Endothelial cell of umbilical vein (primary cell): ENCODE measurements at regions not wholly inside any gene's neighbourhood (a gene's known extent, or its start where the extent isn't known, plus 50 kb on each side); places are given as distances from the start of the nearest gene placed in this dataset.
A peak's percentile ranks its signal among the peaks of the same experiment; 100 is the strongest.
"Not testable (repeated sequence)": the region's sequence is repeated elsewhere in the genome, so short reads cannot be mapped to it uniquely, and the experiment has no call there.

Experiments used
- BruUV-seq: library from RNA; stranded (reverse); fragments of 400-500 nt; replicated peaks from 2 replicates; lab custom pipeline; 2021; lab: Mats Ljungman, UMichigan
- CTCF ChIA-PET: fragments of 300-600, 350-600 bp; sonication (Branson Sonifier 250); formaldehyde crosslinking; loops from one replicate; lab custom pipeline; 2021; ENCODE audit warnings: antibody characterized with exemption, inconsistent platforms; lab: Charles Lee
- POLR2A ChIA-PET: fragments of 300-600, 350-600 bp; sonication (Branson Sonifier 250); formaldehyde crosslinking; loops from one replicate; lab custom pipeline; 2021; ENCODE audit warnings: antibody characterized with exemption, inconsistent platforms; lab: Charles Lee
- DNase-seq: peaks from one replicate; pipeline ENCODE4 v3.0.0-alpha.2; 2011; ENCODE audit warnings: low read depth, low spot score
- FAIRE-seq: peaks from 2 replicates; lab custom pipeline; 2011; peaks lifted over from hg19 to GRCh38; lab: Jason Lieb, UNC
- H2AFZ ChIP-seq: 2 replicates; pipeline ENCODE4 v1.6.0; 2012; ENCODE audit warnings: low read depth, low read length, control low read depth, inconsistent platforms
- H3K27ac ChIP-seq: 2 replicates; pipeline ENCODE4 v1.5.1; 2011; ENCODE audit warnings: low read depth, mild to moderate bottlenecking, control low read depth, low read length, moderate library complexity; ENCODE audit not compliant: insufficient read depth
- H3K27me3 ChIP-seq, 2 experiments: 2 replicates each; pipeline versions ENCODE4 v1.6.0 to v1.6.1; 2011; ENCODE audit warnings: low read length in 2 of 2, mixed read lengths in 1 of 2; ENCODE audit not compliant: control insufficient read depth in 2 of 2, insufficient read depth in 2 of 2
- H3K36me3 ChIP-seq, 2 experiments: 2 replicates in 1 of 2; 3 replicates in 1 of 2; pipeline ENCODE4 v1.5.1; 2011; ENCODE audit warnings: low read length in 2 of 2, mild to moderate bottlenecking in 1 of 2, moderate library complexity in 1 of 2; ENCODE audit not compliant: control insufficient read depth in 2 of 2, insufficient read depth in 2 of 2; ENCODE audit errors: extremely low read depth in 1 of 2
- H3K4me1 ChIP-seq: 3 replicates; pipeline ENCODE4 v1.5.1; 2011; ENCODE audit warnings: mild to moderate bottlenecking, low read length; ENCODE audit not compliant: control insufficient read depth, insufficient read depth; ENCODE audit errors: extremely low read depth
- H3K4me2 ChIP-seq: 2 replicates; pipeline ENCODE4 v1.6.1; 2011; ENCODE audit warnings: low read length, control low read depth, mixed read lengths; ENCODE audit not compliant: insufficient read depth
- H3K4me3 ChIP-seq, 3 experiments: fragments of 200-600 bp in 1 of 3; sonication (generic), shearing (Covaris generic) in 1 of 3; replicated peaks in 1 of 3; 2 replicates each; pipeline ENCODE4 v1.5.1; 2011 to 2016; ENCODE audit warnings: control low read depth in 3 of 3, low read length in 3 of 3, mild to moderate bottlenecking in 2 of 3, inconsistent platforms in 1 of 3, low read depth in 1 of 3, moderate library complexity in 1 of 3; ENCODE audit not compliant: insufficient read depth in 1 of 3
- H3K79me2 ChIP-seq: 2 replicates; pipeline ENCODE4 v1.6.0; 2012; ENCODE audit warnings: low read length, inconsistent platforms; ENCODE audit not compliant: control insufficient read depth, insufficient read depth
- H3K9ac ChIP-seq: replicated peaks from 2 replicates; pipeline ENCODE3; 2011; ENCODE audit warnings: low read length, control low read depth; ENCODE audit not compliant: insufficient read depth; ENCODE audit errors: extremely low read depth
- H3K9me1 ChIP-seq: replicated peaks from 3 replicates; pipeline ENCODE4 v1.6.0; 2011; ENCODE audit warnings: mild to moderate bottlenecking, low read length; ENCODE audit not compliant: control insufficient read depth, insufficient read depth; ENCODE audit errors: extremely low read depth
- H3K9me3 ChIP-seq: replicated peaks from 2 replicates; pipeline ENCODE4 v1.5.1; 2012; ENCODE audit warnings: low read length, inconsistent platforms; ENCODE audit not compliant: control insufficient read depth, insufficient read depth
- H4K20me1 ChIP-seq: replicated peaks from 2 replicates; pipeline ENCODE3; 2011; ENCODE audit warnings: mild to moderate bottlenecking, low read length; ENCODE audit not compliant: control insufficient read depth, insufficient read depth; ENCODE audit errors: extremely low read depth
- CTCF ChIP-seq, 2 donors: IDR thresholded peaks; 1 replicate in 1 of 2; 2 replicates in 1 of 2; pipeline ENCODE4 v1.5.1; 2011; ENCODE audit warnings: low read length in 2 of 2, mild to moderate bottlenecking in 2 of 2, moderate library complexity in 2 of 2, control low read depth in 1 of 2, inconsistent platforms in 1 of 2, low read depth in 1 of 2; ENCODE audit not compliant: insufficient read depth in 1 of 2; ENCODE audit errors: extremely low read depth in 1 of 2
- EZH2 ChIP-seq: IDR thresholded peaks from 2 replicates; pipeline ENCODE4 v1.6.1; 2012; ENCODE audit warnings: borderline replicate concordance, low read depth, mild to moderate bottlenecking, moderate library complexity, low read length, inconsistent platforms; ENCODE audit not compliant: severe bottlenecking
- FOS ChIP-seq: IDR thresholded peaks from 2 replicates; pipeline ENCODE4 v1.6.1; 2011; ENCODE audit warnings: mild to moderate bottlenecking, low read length, moderate library complexity, borderline replicate concordance; ENCODE audit not compliant: insufficient read depth
- GATA2 ChIP-seq: IDR thresholded peaks from 2 replicates; pipeline ENCODE4 v1.7.0; 2011; ENCODE audit warnings: low read depth, mild to moderate bottlenecking, moderate library complexity, mixed read lengths, low read length; ENCODE audit not compliant: insufficient read length, insufficient read depth
- JUN ChIP-seq: IDR thresholded peaks from 2 replicates; pipeline ENCODE4 v1.6.1; 2011; ENCODE audit warnings: borderline replicate concordance, low read depth; ENCODE audit not compliant: insufficient read length, insufficient read depth
- MAX ChIP-seq: IDR thresholded peaks from 2 replicates; pipeline ENCODE4 v1.6.1; 2011; ENCODE audit not compliant: insufficient read depth, insufficient read length
- MYC ChIP-seq: IDR thresholded peaks from one replicate; pipeline ENCODE4 v1.6.1; 2011; ENCODE audit warnings: mild to moderate bottlenecking, low read depth, low read length
- POLR2A ChIP-seq: IDR thresholded peaks from 2 replicates; pipeline ENCODE4 v1.6.1; 2012; ENCODE audit warnings: low read depth, mild to moderate bottlenecking, control low read depth, low read length
- POLR2AphosphoS5 ChIP-seq: IDR thresholded peaks from 2 replicates; pipeline ENCODE4 v1.6.1; 2012; ENCODE audit warnings: low read depth, mild to moderate bottlenecking, control low read depth, low read length, moderate library complexity; ENCODE audit not compliant: insufficient read depth
- dilution Hi-C: fragments of 300-500 bp; cut with MboI; formaldehyde crosslinking; loops from one replicate; pipeline ENCODE4 v1.15.0; 2019; ENCODE audit warnings: low sequenced_read_pairs; ENCODE audit not compliant: extremely low pct_ligation_motif_present
- intact Hi-C: fragments of 100-400 bp; cut with micrococcal nuclease; formaldehyde crosslinking; loops from one replicate; pipeline ENCODE4 v1.10.0; 2022

- peak; percentile 33 for TF ChIP-seq CTCF (IDR thresholded peaks at IDR 0.05; ENCODE audit: extremely low read depth in 1 of 2, insufficient read depth in 1 of 2, low read depth in 1 of 2, low read length in 2 of 2)
- TF ChIP-seq POLR2A = no peak
- Histone ChIP-seq H3K27me3 (peaks cover 20% of the 10 kb centered on the region in 2 experiments), H3K4me1 (no peaks in the 10 kb centered on the region), H3K79me2 (no peaks in the 10 kb centered on the region), H3K27ac (no peak overlapping the region), H3K9me1 (no peaks in the 10 kb centered on the region), H3K36me3 (no peaks in the 10 kb centered on the region), H3K9ac (no peak overlapping the region), H3K4me3 (no peak overlapping the region), H3K9me3 (no peaks in the 10 kb centered on the region), H4K20me1 (no peaks in the 10 kb centered on the region), H2AFZ (no peak overlapping the region), H3K4me2 (no peak overlapping the region)
- DNase-seq = peak; percentile 59
- peak; percentile 90 for FAIRE-seq
- ChIA-PET CTCF (interaction anchor here (6.4 kb wide), 1 partner anchor 228 kb away, joined by 76 read pairs; no protein-coding TSS in a partner anchor), POLR2A (no interaction called here)
- intact Hi-C loops = loop anchor here (1.0 to 5.0 kb wide), 4 partner anchors 58 to 271 kb away; no protein-coding TSS in a partner anchor
- dilution Hi-C loops = no loop called here
- BruUV-seq = no TSS peak
Measured at GRCh38 chr13:46492946-46493345, 60.0 kb upstream of the LRCH1 start.

GRCh38 chr13:46491641-46492040, 61.3 kb upstream of the LRCH1 start:
- Histone ChIP-seq H3K9me1 (no peaks in the 10 kb centered on the region), H3K27ac (no peak overlapping the region), H3K9ac (no peak overlapping the region), H3K36me3 (no peaks in the 10 kb centered on the region), H3K4me2 (no peak overlapping the region), H3K79me2 (no peaks in the 10 kb centered on the region), H3K4me3 (no peak overlapping the region), H2AFZ (no peak overlapping the region), H4K20me1 (no peaks in the 10 kb centered on the region), H3K9me3 (no peaks in the 10 kb centered on the region), H3K27me3 (peaks cover 17 to 20% of the 10 kb centered on the region in 2 experiments), H3K4me1 (no peaks in the 10 kb centered on the region)
- no peak for DNase-seq
- dilution Hi-C loops (no loop called here), intact Hi-C loops (loop anchor here (5.0 kb wide), 1 partner anchor 111 kb away; no protein-coding TSS in a partner anchor)
- no TSS peak for BruUV-seq
- FAIRE-seq = no peak
- TF ChIP-seq POLR2AphosphoS5 = no peak
- TF ChIP-seq EZH2 = no peak
- TF ChIP-seq POLR2A = no peak
- no peak for TF ChIP-seq MYC
- no peak for TF ChIP-seq GATA2
- TF ChIP-seq FOS = no peak
- no peak for TF ChIP-seq JUN
- no peak for TF ChIP-seq MAX
- ChIA-PET CTCF (interaction anchor here (0.9 to 3.2 kb wide), 5 partner anchors 10 to 263 kb away, joined by 3 to 46 read pairs (median 4); no protein-coding TSS in a partner anchor), POLR2A (no interaction called here)

GRCh38 chr13:46490713-46491112, 62.3 kb upstream of the LRCH1 start:
- H3K9me1 ChIP-seq, DNase-seq, H3K4me1 ChIP-seq, H3K4me2 ChIP-seq, H2AFZ ChIP-seq, H3K9me3 ChIP-seq, BruUV-seq, H3K79me2 ChIP-seq, H3K9ac ChIP-seq, dilution Hi-C loops, H4K20me1 ChIP-seq, POLR2A ChIA-PET, H3K4me3 ChIP-seq, H3K36me3 ChIP-seq, H3K27ac ChIP-seq: not testable (repeated sequence)
- FAIRE-seq = peak; percentile 64
- intact Hi-C loops = loop anchor here (5.0 kb wide), 1 partner anchor 112 kb away; no protein-coding TSS in a partner anchor
- CTCF ChIA-PET = interaction anchor here (0.7 to 3.2 kb wide), 7 partner anchors 11 to 274 kb away, joined by 3 to 46 read pairs (median 4); no protein-coding TSS in a partner anchor
- peaks cover 16 to 17% of the 10 kb centered on the region in 2 experiments for H3K27me3 ChIP-seq
